ENCODE measurements at regions not wholly inside any gene's neighbourhood (a gene's known extent, or its start where the extent isn't known, plus 50 kb on each side); places are given as distances from the start of the nearest gene placed in this dataset.

- ChIA-PET POLR2A (ENCODE audit: partially characterized antibody) (no interaction called here), CTCF (ENCODE audit: partially characterized antibody) (interaction anchor here (0.6 to 3.3 kb wide), 14 partner anchors 10 to 545 kb away, joined by 3 to 18 read pairs (median 5); no protein-coding TSS in a partner anchor)
- Histone ChIP-seq H3K9ac (replicated peaks in 1 of 4; ENCODE audit: extremely low read depth in 1 of 4, low read depth in 3 of 4, low read length in 3 of 4) (no peak overlapping the region), H3K4me3 (ENCODE audit: extremely low read depth in 1 of 4, insufficient read depth in 2 of 4, low read depth in 3 of 4, low read length in 4 of 4) (no peak overlapping the region), H2BK120ac (replicated peaks; ENCODE audit: low read depth, low read length) (no peak overlapping the region), H2BK15ac (ENCODE audit: low read length) (no peak overlapping the region), H3K27me3 (replicated peaks in 1 of 4; ENCODE audit: control insufficient read depth in 3 of 4, extremely low read depth in 1 of 4, insufficient read depth in 3 of 4, low read length in 3 of 4) (0 out of 7 replicates have a peak, but pooled peaks cover 0 to 3% (median 0%) of the 10 kb centered on the region in 4 experiments), H3K9me3 (ENCODE audit: insufficient read depth in 2 of 2, low read depth in 1 of 2, low read length in 1 of 2) (no peaks in the 10 kb centered on the region), H3K79me2 (ENCODE audit: control insufficient read depth in 1 of 2, insufficient read depth in 2 of 2, low read length in 2 of 2) (no peaks in the 10 kb centered on the region), H2BK20ac (ENCODE audit: low read length) (no peak overlapping the region), H3K14ac (ENCODE audit: insufficient read length) (no peak overlapping the region), H3K27ac (ENCODE audit: low read depth, low read length) (no peak overlapping the region), H4K20me1 (replicated peaks in 1 of 2; ENCODE audit: control insufficient read depth in 1 of 2, insufficient read depth in 2 of 2, low read length in 2 of 2) (no peaks in the 10 kb centered on the region), H3K56ac (replicated peaks; ENCODE audit: insufficient read length, low read depth, low read length) (no peak overlapping the region), H3K23me2 (ENCODE audit: low read depth, low read length) (no peaks in the 10 kb centered on the region; the same call in 1 of the 2 replicates), H2BK5ac (ENCODE audit: low read depth, low read length) (no peak overlapping the region), H3K23ac (ENCODE audit: insufficient read length) (no peak overlapping the region), H4K8ac (ENCODE audit: extremely low read depth, insufficient read depth, low read length) (no peak overlapping the region), H2AFZ (ENCODE audit: low read length) (no peak overlapping the region), H3K4me2 (ENCODE audit: insufficient read depth in 1 of 2, low read depth in 2 of 2, low read length in 2 of 2) (no peak overlapping the region), H3K4ac (replicated peaks; ENCODE audit: insufficient read length, low read depth, low read length) (no peak overlapping the region), H2AK5ac (ENCODE audit: low read depth, low read length) (no peak overlapping the region), H3K79me1 (ENCODE audit: low read depth, low read length) (no peaks in the 10 kb centered on the region), H4K91ac (replicated peaks; ENCODE audit: insufficient read length, low read length) (peak overlapping the region; percentile 25), H4K5ac (ENCODE audit: insufficient read length, low read depth, low read length) (no peak overlapping the region), H2BK12ac (ENCODE audit: low read depth, low read length) (no peak overlapping the region), H3K4me1 (replicated peaks in 1 of 4; ENCODE audit: control insufficient read depth in 3 of 4, insufficient read depth in 4 of 4, low read length in 3 of 4) (no peaks in the 10 kb centered on the region), H3K18ac (ENCODE audit: extremely low read depth, low read length) (no peak overlapping the region), H3K36me3 (ENCODE audit: control insufficient read depth in 2 of 4, insufficient read depth in 4 of 4, low read length in 3 of 4) (no peaks in the 10 kb centered on the region)
- DNase-seq (ENCODE audit: low read depth in 1 of 2, low spot score in 2 of 2), result no peak
- WGBS, 2 experiments (ENCODE audit: extremely low coverage in 1 of 2, insufficient coverage in 1 of 2, insufficient read length in 1 of 2, insufficient replicate concordance in 2 of 2, low coverage in 1 of 2, low lambda C conversion rate in 2 of 2, missing lambda C conversion rate in 1 of 2), result 88% methylated on average over 3 of the region's 3 CpGs; no CpG with 5 or more reads in 1 of the 2 experiments
- FAIRE-seq, result peak; percentile 24
- TF ChIP-seq CTCF (IDR thresholded peaks at IDR 0.05; ENCODE audit: control extremely low read depth in 1 of 3, insufficient read depth in 1 of 3, low read depth in 1 of 3, low read length in 3 of 3) (peak in 2 of 3 experiments; percentile 19 to 28; a peak in 2 of 4 replicates), RAD21 (IDR thresholded peaks at IDR 0.05 in 1 of 2, conservative IDR thresholded peaks at IDR 0.05 in 1 of 2; ENCODE audit: low read depth in 2 of 2, low read length in 2 of 2) (peak; percentile 32 to 50), BACH1 (IDR thresholded peaks at IDR 0.05; ENCODE audit: low read length) (no peak), POU5F1 (IDR thresholded peaks at IDR 0.05; ENCODE audit: low read depth, low read length) (no peak)
These were observed 106.4 kb upstream of the TBX5 start for GRCh38 chr12:114512351-114512750.
